Fibroblast of lung (primary cell): ENCODE measurements at regions not wholly inside any gene's neighbourhood (a gene's known extent, or its start where the extent isn't known, plus 50 kb on each side); places are given as distances from the start of the nearest gene placed in this dataset.

Experiments used
- DNase-seq, 2 donors: peaks; one replicate each; pipeline versions ENCODE4 v3.0.0 to v3.0.0-alpha.2; 2010; ENCODE audit warnings: low read depth in 2 of 2
- H2AFZ ChIP-seq: 2 replicates; pipeline ENCODE4 v1.5.1; 2012; ENCODE audit warnings: low read length, control low read depth, inconsistent platforms
- H3K27ac ChIP-seq: 2 replicates; pipeline ENCODE4 v1.5.1; 2011; ENCODE audit warnings: low read length, control low read depth; ENCODE audit not compliant: insufficient read depth
- H3K27me3 ChIP-seq: 2 replicates; pipeline ENCODE4 v1.5.1; 2011; ENCODE audit warnings: mild to moderate bottlenecking, low read length; ENCODE audit not compliant: control insufficient read depth, insufficient read depth
- H3K36me3 ChIP-seq: 2 replicates; pipeline ENCODE4 v1.5.1; 2011; ENCODE audit warnings: low read length; ENCODE audit not compliant: control insufficient read depth, insufficient read depth
- H3K4me1 ChIP-seq: 2 replicates; pipeline ENCODE4 v1.5.1; 2011; ENCODE audit warnings: low read length; ENCODE audit not compliant: control insufficient read depth, insufficient read depth; ENCODE audit errors: extremely low read depth
- H3K4me2 ChIP-seq: 2 replicates; pipeline ENCODE4 v1.5.1; 2011; ENCODE audit warnings: low read length, control low read depth; ENCODE audit not compliant: insufficient read depth; ENCODE audit errors: extremely low read depth
- H3K4me3 ChIP-seq, 4 experiments: fragments of 200-600 bp in 1 of 4; sonication (generic) in 1 of 4; replicated peaks in 1 of 4; 2 replicates each; pipeline ENCODE4 v1.5.1; 2011 to 2016; ENCODE audit warnings: low read length in 4 of 4, low read depth in 3 of 4, mild to moderate bottlenecking in 3 of 4, control low read depth in 2 of 4, inconsistent platforms in 1 of 4, mixed read lengths in 1 of 4; ENCODE audit not compliant: insufficient read depth in 1 of 4; ENCODE audit errors: control extremely low read depth in 1 of 4
- H3K79me2 ChIP-seq: 2 replicates; pipeline ENCODE4 v1.5.1; 2012; ENCODE audit warnings: mild to moderate bottlenecking, low read length, inconsistent platforms; ENCODE audit not compliant: control insufficient read depth, insufficient read depth
- H3K9ac ChIP-seq: 2 replicates; pipeline ENCODE4 v1.5.1; 2011; ENCODE audit warnings: mild to moderate bottlenecking, low read length, control low read depth; ENCODE audit not compliant: insufficient read depth
- H3K9me3 ChIP-seq: 2 replicates; pipeline ENCODE4 v1.5.1; 2012; ENCODE audit warnings: low read depth, low read length; ENCODE audit not compliant: control insufficient read depth, insufficient read depth
- H4K20me1 ChIP-seq: 2 replicates; pipeline ENCODE4 v1.5.1; 2011; ENCODE audit warnings: low read length; ENCODE audit not compliant: control insufficient read depth, insufficient read depth; ENCODE audit errors: extremely low read depth
- CTCF ChIP-seq, 2 donors: IDR thresholded peaks in 1 of 2; conservative IDR thresholded peaks in 1 of 2; 1 replicate in 1 of 2; 2 replicates in 1 of 2; pipeline ENCODE4 v1.5.1; 2011 to 2012; ENCODE audit warnings: low read length in 2 of 2, control low read depth in 1 of 2, inconsistent platforms in 1 of 2, low read depth in 1 of 2, mild to moderate bottlenecking in 1 of 2
- EZH2 ChIP-seq: IDR thresholded peaks from 2 replicates; pipeline ENCODE4 v1.5.1; 2012; ENCODE audit warnings: low read length, control low read depth, mild to moderate bottlenecking; ENCODE audit errors: missing control alignments

GRCh38 chr13:33970746-33971561 lies 153.0 kb downstream of the RFC3 start:
- Histone ChIP-seq H3K79me2 (no peaks in the 10 kb centered on the region), H2AFZ (no peak overlapping the region), H3K4me2 (no peak overlapping the region), H3K27ac (no peak overlapping the region), H3K9me3 (no peaks in the 10 kb centered on the region), H3K4me1 (no peaks in the 10 kb centered on the region), H3K36me3 (no peaks in the 10 kb centered on the region), H3K27me3 (no peaks in the 10 kb centered on the region), H3K4me3 (no peak overlapping the region), H3K9ac (no peak overlapping the region), H4K20me1 (no peaks in the 10 kb centered on the region)
- TF ChIP-seq CTCF (conservative IDR thresholded peaks at IDR 0.05 in 1 of 2, IDR thresholded peaks at IDR 0.05 in 1 of 2; ENCODE audit: low read depth in 1 of 2, low read length in 2 of 2) (no peak), EZH2 (no peak)
- DNase-seq = no peak

- no peak for TF ChIP-seq CTCF (conservative IDR thresholded peaks at IDR 0.05 in 1 of 2, IDR thresholded peaks at IDR 0.05 in 1 of 2; ENCODE audit: low read depth in 1 of 2, low read length in 2 of 2)
- TF ChIP-seq EZH2 = no peak
- no peak overlapping the region for H3K4me3 ChIP-seq
- H3K4me1 ChIP-seq = no peaks in the 10 kb centered on the region
- H2AFZ ChIP-seq = no peak overlapping the region
- no peaks in the 10 kb centered on the region for H3K27me3 ChIP-seq
- H3K4me2 ChIP-seq = no peak overlapping the region
- no peak overlapping the region for H3K9ac ChIP-seq
- no peaks in the 10 kb centered on the region for H4K20me1 ChIP-seq
- no peak for DNase-seq
- no peaks in the 10 kb centered on the region for H3K36me3 ChIP-seq
- H3K27ac ChIP-seq = no peak overlapping the region
- H3K79me2 ChIP-seq = no peaks in the 10 kb centered on the region
- no peaks in the 10 kb centered on the region for H3K9me3 ChIP-seq
These were observed 153.5 kb downstream of the RFC3 start for GRCh38 chr13:33971562-33971819.

- no peaks in the 10 kb centered on the region for H3K27me3 ChIP-seq
- no peaks in the 10 kb centered on the region for H4K20me1 ChIP-seq
- no peaks in the 10 kb centered on the region for H3K36me3 ChIP-seq
- no peak overlapping the region for H3K9ac ChIP-seq
- H3K4me3 ChIP-seq = no peak overlapping the region
- no peak overlapping the region for H3K27ac ChIP-seq
- H3K79me2 ChIP-seq = no peaks in the 10 kb centered on the region
- TF ChIP-seq EZH2 (no peak), CTCF (conservative IDR thresholded peaks at IDR 0.05 in 1 of 2, IDR thresholded peaks at IDR 0.05 in 1 of 2; ENCODE audit: low read depth in 1 of 2, low read length in 2 of 2) (no peak)
- no peak overlapping the region for H3K4me2 ChIP-seq
- no peaks in the 10 kb centered on the region for H3K9me3 ChIP-seq
- no peaks in the 10 kb centered on the region for H3K4me1 ChIP-seq
- no peak for DNase-seq
- H2AFZ ChIP-seq = no peak overlapping the region
These were observed 155.2 kb downstream of the RFC3 start for GRCh38 chr13:33973194-33973593.
